H1 (cell line): ENCODE measurements at regions not wholly inside any gene's neighbourhood (a gene's known extent, or its start where the extent isn't known, plus 50 kb on each side); places are given as distances from the start of the nearest gene placed in this dataset.

Experiments used
- CTCF ChIA-PET: fragments of 300-600 bp; sonication (Branson Sonifier 250); formaldehyde crosslinking; loops from one replicate; lab custom pipeline; 2021; ENCODE audit not compliant: partially characterized antibody; lab: Charles Lee
- POLR2A ChIA-PET: fragments of 300-600 bp; sonication (Branson Sonifier 250); formaldehyde crosslinking; loops from one replicate; lab custom pipeline; 2021; ENCODE audit warnings: inconsistent platforms; ENCODE audit not compliant: partially characterized antibody; lab: Charles Lee
- DNase-seq, 2 experiments: peaks; one replicate each; pipeline versions ENCODE4 v3.0.0 to v3.0.0-alpha.2; 2010 to 2022; ENCODE audit warnings: low spot score in 2 of 2, low read depth in 1 of 2, mixed read lengths in 1 of 2
- FAIRE-seq: peaks from 2 replicates; lab custom pipeline; 2011; peaks lifted over from hg19 to GRCh38; lab: Jason Lieb, UNC
- H2AFZ ChIP-seq: 2 replicates; pipeline ENCODE4 v1.8.1; 2012; ENCODE audit warnings: low read length, inconsistent platforms
- H2AK5ac ChIP-seq: 2 replicates; pipeline ENCODE4 v1.6.1; 2013; ENCODE audit warnings: low read depth, low read length
- H2BK120ac ChIP-seq: replicated peaks from 2 replicates; pipeline ENCODE3; 2013; ENCODE audit warnings: low read depth, low read length, inconsistent platforms
- H2BK12ac ChIP-seq: 2 replicates; pipeline ENCODE4 v1.6.1; 2013; ENCODE audit warnings: low read depth, low read length
- H2BK15ac ChIP-seq: 2 replicates; pipeline ENCODE4 v1.6.1; 2013; ENCODE audit warnings: low read length
- H2BK20ac ChIP-seq: 2 replicates; pipeline ENCODE4 v1.6.1; 2013; ENCODE audit warnings: low read length
- H2BK5ac ChIP-seq: 2 replicates; pipeline ENCODE4 v1.6.1; 2013; ENCODE audit warnings: low read depth, low read length
- H3K14ac ChIP-seq: 2 replicates; pipeline ENCODE4 v1.6.1; 2013; ENCODE audit warnings: inconsistent platforms; ENCODE audit not compliant: insufficient read length
- H3K18ac ChIP-seq: 2 replicates; pipeline ENCODE4 v1.6.1; 2013; ENCODE audit warnings: low read length; ENCODE audit errors: extremely low read depth
- H3K23ac ChIP-seq: 2 replicates; pipeline ENCODE4 v1.6.1; 2013; ENCODE audit warnings: inconsistent platforms; ENCODE audit not compliant: insufficient read length
- H3K23me2 ChIP-seq: 2 replicates; pipeline ENCODE4 v1.6.1; 2013; ENCODE audit warnings: low read depth, low read length
- H3K27ac ChIP-seq: 2 replicates; pipeline ENCODE4 v1.6.1; 2011; ENCODE audit warnings: low read depth, low read length, inconsistent platforms
- H3K27me3 ChIP-seq, 4 experiments: replicated peaks in 1 of 4; 1 replicate in 1 of 4; 2 replicates in 3 of 4; pipeline versions ENCODE4 v1.6.1 to v1.8.1; 2011 to 2013; ENCODE audit warnings: low read length in 3 of 4, mild to moderate bottlenecking in 3 of 4, inconsistent platforms in 2 of 4, mixed read lengths in 2 of 4, moderate library complexity in 1 of 4; ENCODE audit not compliant: control insufficient read depth in 3 of 4, insufficient read depth in 3 of 4; ENCODE audit errors: extremely low read depth in 1 of 4
- H3K36me3 ChIP-seq, 4 experiments: 2 replicates each; pipeline versions ENCODE4 v1.6.1 to v1.8.1; 2011 to 2013; ENCODE audit warnings: mild to moderate bottlenecking in 4 of 4, low read length in 3 of 4, moderate library complexity in 2 of 4, control low read depth in 1 of 4, inconsistent platforms in 1 of 4; ENCODE audit not compliant: insufficient read depth in 4 of 4, control insufficient read depth in 2 of 4
- H3K4ac ChIP-seq: replicated peaks from 2 replicates; pipeline ENCODE3; 2013; ENCODE audit warnings: low read length, low read depth, mixed read lengths, inconsistent platforms; ENCODE audit not compliant: insufficient read length
- H3K4me1 ChIP-seq, 4 experiments: replicated peaks in 1 of 4; 1 replicate in 1 of 4; 2 replicates in 3 of 4; pipeline versions ENCODE4 v1.6.1 to v1.8.1; 2011 to 2013; ENCODE audit warnings: low read length in 3 of 4, inconsistent platforms in 2 of 4, mixed read lengths in 1 of 4; ENCODE audit not compliant: insufficient read depth in 4 of 4, control insufficient read depth in 3 of 4
- H3K4me2 ChIP-seq, 2 experiments: 2 replicates each; pipeline versions ENCODE4 v1.6.1 to v1.8.1; 2011 to 2013; ENCODE audit warnings: low read depth in 2 of 2, low read length in 2 of 2, control low read depth in 1 of 2, inconsistent platforms in 1 of 2, mild to moderate bottlenecking in 1 of 2; ENCODE audit not compliant: insufficient read depth in 1 of 2
- H3K4me3 ChIP-seq, 4 experiments: fragments of 200-600, 300-600 bp in 1 of 4; sonication (generic), shearing (Covaris generic), sonication (Bioruptor Twin) in 1 of 4; 2 replicates each; pipeline versions ENCODE4 v1.5.1 to v1.8.1; 2011 to 2016; ENCODE audit warnings: low read length in 4 of 4, low read depth in 3 of 4, control low read depth in 2 of 4, inconsistent platforms in 2 of 4, mild to moderate bottlenecking in 2 of 4, mixed read lengths in 1 of 4, moderate library complexity in 1 of 4; ENCODE audit not compliant: insufficient read depth in 2 of 4; ENCODE audit errors: extremely low read depth in 1 of 4
- H3K56ac ChIP-seq: replicated peaks from 2 replicates; pipeline ENCODE3; 2013; ENCODE audit warnings: low read depth, mild to moderate bottlenecking, mixed read lengths, low read length, inconsistent platforms; ENCODE audit not compliant: insufficient read length
- H3K79me1 ChIP-seq: 2 replicates; pipeline ENCODE4 v1.6.1; 2013; ENCODE audit warnings: low read depth, low read length, control low read depth
- H3K79me2 ChIP-seq, 2 experiments: 2 replicates each; pipeline versions ENCODE4 v1.6.1 to v1.8.1; 2012 to 2013; ENCODE audit warnings: low read length in 2 of 2, mild to moderate bottlenecking in 2 of 2, inconsistent platforms in 1 of 2; ENCODE audit not compliant: insufficient read depth in 2 of 2, control insufficient read depth in 1 of 2
- H3K9ac ChIP-seq, 4 experiments: replicated peaks in 1 of 4; 1 replicate in 1 of 4; 2 replicates in 3 of 4; pipeline versions ENCODE4 v1.6.1 to v1.8.1; 2011 to 2013; ENCODE audit warnings: low read depth in 3 of 4, low read length in 3 of 4, control low read depth in 2 of 4, mild to moderate bottlenecking in 2 of 4, moderate library complexity in 2 of 4, inconsistent platforms in 1 of 4; ENCODE audit errors: extremely low read depth in 1 of 4
- H3K9me3 ChIP-seq, 2 experiments: 2 replicates each; pipeline versions ENCODE4 v1.6.1 to v1.8.1; 2012 to 2013; ENCODE audit warnings: mild to moderate bottlenecking in 2 of 2, moderate library complexity in 2 of 2, control low read depth in 1 of 2, inconsistent platforms in 1 of 2, low read depth in 1 of 2, low read length in 1 of 2, mixed read lengths in 1 of 2; ENCODE audit not compliant: insufficient read depth in 2 of 2
- H4K20me1 ChIP-seq, 2 experiments: replicated peaks in 1 of 2; 2 replicates each; pipeline versions ENCODE3 to v1.8.1; 2011 to 2013; ENCODE audit warnings: inconsistent platforms in 2 of 2, low read length in 2 of 2, mild to moderate bottlenecking in 1 of 2; ENCODE audit not compliant: insufficient read depth in 2 of 2, control insufficient read depth in 1 of 2
- H4K5ac ChIP-seq: 2 replicates; pipeline ENCODE4 v1.6.1; 2013; ENCODE audit warnings: low read length, low read depth, mixed read lengths, inconsistent platforms; ENCODE audit not compliant: insufficient read length
- H4K8ac ChIP-seq: 2 replicates; pipeline ENCODE4 v1.8.0; 2013; ENCODE audit warnings: mild to moderate bottlenecking, moderate library complexity, low read length, inconsistent platforms; ENCODE audit not compliant: insufficient read depth; ENCODE audit errors: extremely low read depth
- H4K91ac ChIP-seq: replicated peaks from 2 replicates; pipeline ENCODE3; 2013; ENCODE audit warnings: low read length, mixed read lengths, inconsistent platforms; ENCODE audit not compliant: insufficient read length
- CBX8 ChIP-seq: fragments of 300-800, 300-1000 bp; sonication (generic); IDR thresholded peaks from 2 replicates; pipeline ENCODE4 v1.7.1; 2016; ENCODE audit warnings: low read depth, low read length, borderline replicate concordance
- EGR1 ChIP-seq: IDR thresholded peaks from 2 replicates; pipeline ENCODE4 v1.6.1; 2011; ENCODE audit warnings: low read depth, low read length, borderline replicate concordance
- EZH2 ChIP-seq: fragments of 200-600 bp; sonication (generic); IDR thresholded peaks from 2 replicates; pipeline ENCODE4 v1.7.1; 2012; ENCODE audit warnings: low read depth, mild to moderate bottlenecking, moderate library complexity, low read length, inconsistent platforms; ENCODE audit not compliant: severe bottlenecking
- GTF2F1 ChIP-seq: IDR thresholded peaks from 2 replicates; pipeline ENCODE4 v1.6.1; 2012; ENCODE audit warnings: low read depth, low read length, improper control_type of control experiment, borderline replicate concordance
- JUN ChIP-seq: IDR thresholded peaks from 2 replicates; pipeline ENCODE4 v1.6.1; 2011; ENCODE audit warnings: low read depth, mild to moderate bottlenecking, improper control_type of control experiment, low read length
- KDM4A ChIP-seq: IDR thresholded peaks from one replicate; pipeline ENCODE4 v1.7.1; 2012; ENCODE audit warnings: low read depth, mild to moderate bottlenecking, moderate library complexity, low read length, inconsistent platforms; ENCODE audit not compliant: severe bottlenecking
- RAD21 ChIP-seq, 2 experiments: IDR thresholded peaks in 1 of 2; conservative IDR thresholded peaks in 1 of 2; 2 replicates each; pipeline ENCODE4 v1.6.1; 2011; ENCODE audit warnings: low read depth in 2 of 2, low read length in 2 of 2, improper control_type of control experiment in 1 of 2, inconsistent platforms in 1 of 2, mild to moderate bottlenecking in 1 of 2, moderate library complexity in 1 of 2
- TCF12 ChIP-seq: IDR thresholded peaks from 2 replicates; pipeline ENCODE4 v1.6.1; 2011; ENCODE audit warnings: low read depth, mild to moderate bottlenecking, low read length
- WGBS, 2 experiments: shearing (Covaris generic) in 1 of 2; methylation state at CpG; one replicate each; pipeline versions ENCODE4 v1.1.6 to v1.1.7; 2013 to 2015; ENCODE audit warnings: low lambda C conversion rate in 2 of 2, mixed read lengths in 2 of 2, inconsistent platforms in 1 of 2, low coverage in 1 of 2, missing lambda C conversion rate in 1 of 2; ENCODE audit not compliant: insufficient replicate concordance in 2 of 2, insufficient coverage in 1 of 2, insufficient read length in 1 of 2; ENCODE audit errors: extremely low coverage in 1 of 2, missing lambda C conversion rate in 1 of 2; 5-methylcytosine and 5-hydroxymethylcytosine counted together
- TF ChIP-seq, protein P1 (sequence below): IDR thresholded peaks from 2 replicates; pipeline ENCODE4 v1.6.1; 2012; ENCODE audit warnings: inconsistent platforms
- TF ChIP-seq, protein P2 (sequence below): IDR thresholded peaks from 2 replicates; pipeline ENCODE4 v1.6.1; 2011; ENCODE audit warnings: low read depth, mild to moderate bottlenecking, low read length; ENCODE audit not compliant: insufficient read depth
- TF ChIP-seq, protein P3 (sequence below): IDR thresholded peaks from 2 replicates; pipeline ENCODE4 v1.6.1; 2011; ENCODE audit warnings: low read length, improper control_type of control experiment
- TF ChIP-seq, protein P4 (sequence below): IDR thresholded peaks from 2 replicates; pipeline ENCODE4 v1.6.1; 2012; ENCODE audit warnings: inconsistent platforms

DNA sequence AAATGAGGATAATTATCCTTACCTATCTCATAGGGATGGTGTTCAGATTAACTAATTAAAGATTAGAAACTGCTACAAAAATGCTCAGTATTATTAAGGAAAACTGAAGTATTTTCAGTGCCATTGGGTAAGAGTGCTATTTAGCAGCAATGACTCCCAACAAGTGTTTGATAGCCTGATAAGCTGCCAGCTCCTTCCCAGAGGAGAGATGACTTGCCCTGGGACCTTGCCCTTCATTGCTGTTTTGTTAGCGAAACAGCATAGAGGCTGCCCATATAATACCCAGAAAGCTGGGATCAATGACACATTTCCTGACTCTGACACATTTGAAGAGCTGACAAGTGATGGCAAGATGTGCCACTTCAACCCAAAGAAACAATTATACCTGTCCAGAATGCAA, 592.2 kb downstream of the ADGRL2 start:
- no peak overlapping the region for H2BK120ac ChIP-seq
- 100% methylated on average over 1 of the region's 1 CpG; no CpG with 5 or more reads in 1 of the 2 experiments for WGBS, 2 experiments
- no peak overlapping the region for H2BK15ac ChIP-seq
- no peaks in the 10 kb centered on the region for H3K9me3 ChIP-seq
- H4K8ac ChIP-seq, result no peak overlapping the region
- H3K27ac ChIP-seq, result no peak overlapping the region
- H2AK5ac ChIP-seq, result no peak overlapping the region
- H3K9ac ChIP-seq, result no peak overlapping the region
- H2BK12ac ChIP-seq, result no peak overlapping the region
- H3K23ac ChIP-seq, result no peak overlapping the region
- CTCF ChIA-PET, result interaction anchor here (1.4 kb wide), 1 partner anchor 10 kb away, joined by 3 read pairs; no protein-coding TSS in a partner anchor
- H3K18ac ChIP-seq, result no peak overlapping the region
- no peak overlapping the region for H3K4me2 ChIP-seq
- no peak overlapping the region for H2BK20ac ChIP-seq
- no peaks in the 10 kb centered on the region for H3K79me2 ChIP-seq
- no peak overlapping the region for H2BK5ac ChIP-seq
- no peak overlapping the region for H2AFZ ChIP-seq
- no peaks in the 10 kb centered on the region for H3K4me1 ChIP-seq
- H3K27me3 ChIP-seq, result no peaks in the 10 kb centered on the region
- no peaks in the 10 kb centered on the region for H3K23me2 ChIP-seq
- H4K20me1 ChIP-seq, result no peaks in the 10 kb centered on the region
- no peaks in the 10 kb centered on the region for H3K79me1 ChIP-seq
- no peak overlapping the region for H3K4me3 ChIP-seq
- no peak for DNase-seq
- no peak overlapping the region for H4K91ac ChIP-seq
- no peak for FAIRE-seq
- no peak overlapping the region for H3K14ac ChIP-seq
- POLR2A ChIA-PET, result no interaction called here
- H3K4ac ChIP-seq, result no peak overlapping the region
- H3K56ac ChIP-seq, result no peak overlapping the region
- H3K36me3 ChIP-seq, result no peaks in the 10 kb centered on the region
- H4K5ac ChIP-seq, result no peak overlapping the region
- TF ChIP-seq, protein P1, sequence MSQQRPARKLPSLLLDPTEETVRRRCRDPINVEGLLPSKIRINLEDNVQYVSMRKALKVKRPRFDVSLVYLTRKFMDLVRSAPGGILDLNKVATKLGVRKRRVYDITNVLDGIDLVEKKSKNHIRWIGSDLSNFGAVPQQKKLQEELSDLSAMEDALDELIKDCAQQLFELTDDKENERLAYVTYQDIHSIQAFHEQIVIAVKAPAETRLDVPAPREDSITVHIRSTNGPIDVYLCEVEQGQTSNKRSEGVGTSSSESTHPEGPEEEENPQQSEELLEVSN, result no peak
- TF ChIP-seq, protein P2, sequence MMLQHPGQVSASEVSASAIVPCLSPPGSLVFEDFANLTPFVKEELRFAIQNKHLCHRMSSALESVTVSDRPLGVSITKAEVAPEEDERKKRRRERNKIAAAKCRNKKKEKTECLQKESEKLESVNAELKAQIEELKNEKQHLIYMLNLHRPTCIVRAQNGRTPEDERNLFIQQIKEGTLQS, result no peak
- TF ChIP-seq, protein P3, sequence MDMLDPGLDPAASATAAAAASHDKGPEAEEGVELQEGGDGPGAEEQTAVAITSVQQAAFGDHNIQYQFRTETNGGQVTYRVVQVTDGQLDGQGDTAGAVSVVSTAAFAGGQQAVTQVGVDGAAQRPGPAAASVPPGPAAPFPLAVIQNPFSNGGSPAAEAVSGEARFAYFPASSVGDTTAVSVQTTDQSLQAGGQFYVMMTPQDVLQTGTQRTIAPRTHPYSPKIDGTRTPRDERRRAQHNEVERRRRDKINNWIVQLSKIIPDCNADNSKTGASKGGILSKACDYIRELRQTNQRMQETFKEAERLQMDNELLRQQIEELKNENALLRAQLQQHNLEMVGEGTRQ, result no peak
- TF ChIP-seq EZH2 (no peak), JUN (no peak), KDM4A (no peak), RAD21 (IDR thresholded peaks at IDR 0.05 in 1 of 2, conservative IDR thresholded peaks at IDR 0.05 in 1 of 2; ENCODE audit: low read depth in 2 of 2, low read length in 2 of 2) (no peak), TCF12 (no peak), GTF2F1 (no peak), CBX8 (no peak), EGR1 (no peak)
- TF ChIP-seq, protein P4, sequence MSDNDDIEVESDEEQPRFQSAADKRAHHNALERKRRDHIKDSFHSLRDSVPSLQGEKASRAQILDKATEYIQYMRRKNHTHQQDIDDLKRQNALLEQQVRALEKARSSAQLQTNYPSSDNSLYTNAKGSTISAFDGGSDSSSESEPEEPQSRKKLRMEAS, result no peak
